GM13976 (cell line): ENCODE measurements at regions not wholly inside any gene's neighbourhood (a gene's known extent, or its start where the extent isn't known, plus 50 kb on each side); places are given as distances from the start of the nearest gene placed in this dataset.

Experiments used
- DNase-seq: peaks from one replicate; pipeline ENCODE4 v3.0.0; 2012; ENCODE audit warnings: low spot score
- in situ Hi-C: fragments of 300-500 bp; cut with MboI; formaldehyde crosslinking; loops from one replicate; pipeline ENCODE4 v1.12.0; 2022; ENCODE audit warnings: low sequenced_read_pairs, mixed read lengths, inconsistent platforms; ENCODE audit not compliant: unreplicated experiment
- TF ChIP-seq, protein P1 (sequence below): IDR thresholded peaks from 2 replicates; pipeline ENCODE4 v1.5.1; 2012; ENCODE audit warnings: borderline replicate concordance, mild to moderate bottlenecking; ENCODE audit not compliant: insufficient read depth; ENCODE audit errors: extremely low read depth, missing control alignments, control extremely low read depth

DNA sequence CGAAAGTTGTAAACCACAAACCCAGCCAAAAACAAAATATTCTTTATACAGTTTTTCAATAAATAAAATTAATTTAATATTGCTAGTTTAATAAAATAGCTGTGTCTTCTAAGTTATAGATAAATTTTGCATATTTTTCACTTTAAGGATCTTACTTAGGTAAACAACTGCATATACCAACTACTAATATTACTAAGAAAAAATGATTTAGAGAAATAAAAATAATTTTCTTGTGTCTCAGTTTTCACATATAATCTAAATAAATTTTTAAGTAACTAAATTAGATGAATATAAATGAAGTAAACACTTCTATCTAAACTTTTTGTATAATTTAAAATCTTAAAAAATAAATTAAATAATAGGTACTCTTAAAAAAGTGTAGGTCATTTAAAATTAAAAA, 67.1 kb upstream of the TOP3B start:
- TF ChIP-seq, protein P1, sequence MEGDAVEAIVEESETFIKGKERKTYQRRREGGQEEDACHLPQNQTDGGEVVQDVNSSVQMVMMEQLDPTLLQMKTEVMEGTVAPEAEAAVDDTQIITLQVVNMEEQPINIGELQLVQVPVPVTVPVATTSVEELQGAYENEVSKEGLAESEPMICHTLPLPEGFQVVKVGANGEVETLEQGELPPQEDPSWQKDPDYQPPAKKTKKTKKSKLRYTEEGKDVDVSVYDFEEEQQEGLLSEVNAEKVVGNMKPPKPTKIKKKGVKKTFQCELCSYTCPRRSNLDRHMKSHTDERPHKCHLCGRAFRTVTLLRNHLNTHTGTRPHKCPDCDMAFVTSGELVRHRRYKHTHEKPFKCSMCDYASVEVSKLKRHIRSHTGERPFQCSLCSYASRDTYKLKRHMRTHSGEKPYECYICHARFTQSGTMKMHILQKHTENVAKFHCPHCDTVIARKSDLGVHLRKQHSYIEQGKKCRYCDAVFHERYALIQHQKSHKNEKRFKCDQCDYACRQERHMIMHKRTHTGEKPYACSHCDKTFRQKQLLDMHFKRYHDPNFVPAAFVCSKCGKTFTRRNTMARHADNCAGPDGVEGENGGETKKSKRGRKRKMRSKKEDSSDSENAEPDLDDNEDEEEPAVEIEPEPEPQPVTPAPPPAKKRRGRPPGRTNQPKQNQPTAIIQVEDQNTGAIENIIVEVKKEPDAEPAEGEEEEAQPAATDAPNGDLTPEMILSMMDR, result no peak
- in situ Hi-C loops, result no loop called here
- no peak for DNase-seq

GRCh38 chr22:22048981-22049531, 66.5 kb upstream of the TOP3B start:
- in situ Hi-C loops, result no loop called here
- DNase-seq, result no peak
- TF ChIP-seq, protein P1, result no peak

DNA sequence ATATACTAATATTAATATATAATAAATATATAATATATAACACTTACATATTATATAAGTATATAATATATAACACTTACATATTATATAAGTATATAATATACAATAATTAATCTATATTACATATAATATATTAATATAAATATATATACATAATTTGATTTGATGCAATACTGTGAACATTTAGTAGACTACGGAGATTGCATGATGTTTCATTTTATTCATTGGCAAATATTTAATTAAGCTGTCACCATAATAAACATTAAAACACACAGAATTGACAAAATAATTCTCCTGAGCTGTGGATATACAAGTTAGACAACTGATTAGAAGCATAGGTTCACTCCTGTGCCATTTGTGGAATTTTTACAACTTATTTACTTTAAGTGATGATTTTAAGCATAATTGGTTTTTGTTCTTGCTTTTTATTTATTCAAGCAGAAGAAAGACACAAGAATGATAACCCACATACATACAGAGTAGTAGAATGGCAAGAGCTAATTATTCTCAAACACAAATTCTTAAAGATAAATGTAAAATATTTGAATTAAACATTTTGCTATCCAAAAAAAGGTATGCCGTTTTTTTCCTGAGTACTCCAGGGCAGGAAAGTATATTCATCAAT, 65.8 kb upstream of the TOP3B start:
- in situ Hi-C loops, result no loop called here
- TF ChIP-seq, protein P1, result no peak
- DNase-seq, result no peak

GRCh38 chr22:22047776-22048175, 65.2 kb upstream of the TOP3B start:
- no peak for DNase-seq
- in situ Hi-C loops, result no loop called here
- TF ChIP-seq, protein P1, result no peak

DNA sequence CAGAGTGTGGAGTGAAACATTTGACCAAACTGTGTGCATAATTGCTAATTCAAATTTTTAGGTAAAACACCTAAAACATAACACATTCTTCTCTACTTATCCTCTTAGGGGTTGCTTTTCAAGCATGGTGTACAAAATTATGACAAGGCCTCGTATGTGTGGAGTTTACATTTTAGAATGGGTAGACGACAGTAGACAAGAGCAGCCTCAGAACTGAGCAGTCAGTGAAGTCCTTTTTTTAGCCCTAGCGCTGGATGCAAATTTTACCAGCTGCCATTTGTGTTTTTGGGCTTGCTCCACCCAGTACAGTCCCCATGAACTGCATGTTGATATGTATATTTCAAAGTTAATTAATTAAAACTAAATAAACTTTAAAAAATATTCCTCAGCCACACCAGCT, 64.7 kb upstream of the TOP3B start:
- in situ Hi-C loops, result no loop called here
- DNase-seq, result no peak
- TF ChIP-seq, protein P1, result no peak

DNA sequence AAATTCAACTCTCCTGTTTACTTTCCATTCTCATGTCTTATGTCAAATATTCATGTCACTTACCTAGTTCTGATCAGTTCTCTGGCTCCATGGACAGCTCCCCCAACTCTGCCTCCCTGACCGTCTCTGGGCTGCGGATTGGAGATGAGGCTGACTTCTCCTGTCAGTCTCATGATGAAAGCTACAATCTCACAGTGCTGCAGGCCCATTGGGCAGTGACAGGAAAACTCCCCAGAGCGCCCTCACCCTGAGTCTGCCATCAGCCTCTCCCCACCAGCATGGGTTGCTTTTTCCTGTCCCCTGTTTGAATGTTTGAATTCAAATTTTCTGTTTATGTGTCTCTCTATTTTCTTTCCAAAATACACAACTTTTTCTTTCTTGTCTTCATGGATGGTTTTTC, 63.8 kb upstream of the TOP3B start:
- in situ Hi-C loops, result no loop called here
- no peak for DNase-seq
- TF ChIP-seq, protein P1, result no peak
